Heart left ventricle (tissue), 16 donors: ENCODE measurements at regions not wholly inside any gene's neighbourhood (a gene's known extent, or its start where the extent isn't known, plus 50 kb on each side); places are given as distances from the start of the nearest gene placed in this dataset.

Experiments
- ATAC-seq, 4 donors: fragments of 200-7000 bp; cut with Tn5 transposase; one replicate each; pipeline ENCODE4 v1.9.1; 2020 to 2022; ENCODE audit warnings: moderate library complexity in 4 of 4, mild to moderate bottlenecking in 3 of 4, moderate number of reproducible peaks in 1 of 4
- DNase-seq, 5 donors: peaks; one replicate each; pipeline ENCODE4 v3.0.0-alpha.2; 2020
- H3K27ac ChIP-seq, 12 donors: fragments of 200-600 bp; sonication (generic) in 4 of 12; one replicate each; pipeline versions ENCODE4 v1.5.0 to v1.8.0; 2016 to 2022; ENCODE audit warnings: mild to moderate bottlenecking in 2 of 12
- H3K27me3 ChIP-seq, 9 donors: fragments of 200-600 bp; sonication (generic) in 2 of 9; one replicate each; pipeline versions ENCODE4 v1.5.1 to v1.8.0; 2016 to 2022; ENCODE audit warnings: mild to moderate bottlenecking in 3 of 9
- H3K36me3 ChIP-seq, 9 donors: fragments of 200-600 bp; sonication (generic) in 2 of 9; one replicate each; pipeline versions ENCODE4 v1.5.0 to v1.8.0; 2018 to 2022; ENCODE audit warnings: mild to moderate bottlenecking in 2 of 9
- H3K4me1 ChIP-seq, 12 donors: fragments of 200-600 bp; sonication (generic) in 4 of 12; one replicate each; pipeline versions ENCODE4 v1.5.0 to v1.8.0; 2016 to 2022; ENCODE audit warnings: mild to moderate bottlenecking in 3 of 12
- H3K4me3 ChIP-seq, 12 donors: fragments of 200-600 bp; sonication (generic) in 4 of 12; one replicate each; pipeline versions ENCODE4 v1.5.0 to v1.8.0; 2017 to 2022; ENCODE audit warnings: mild to moderate bottlenecking in 9 of 12, moderate library complexity in 4 of 12
- H3K9me3 ChIP-seq, 12 donors: fragments of 200-600 bp; sonication (generic) in 4 of 12; one replicate each; pipeline versions ENCODE4 v1.5.0 to v1.8.0; 2016 to 2022; ENCODE audit warnings: mild to moderate bottlenecking in 1 of 12
- POLR2A ChIP-seq, 2 donors: fragments of 450-650 bp; IDR thresholded peaks; one replicate each; pipeline ENCODE4 v1.6.1; 2017; ENCODE audit warnings: antibody characterized with exemption in 2 of 2, mild to moderate bottlenecking in 2 of 2, moderate library complexity in 2 of 2
- WGBS, 4 donors: extraction: QIAGEN DNeasy Blood & Tissue Kit in 2 of 4; methylation state at CpG; one replicate each; pipeline versions ENCODE4 v1.1.5 to v1.1.7; 2013 to 2018; 5-methylcytosine and 5-hydroxymethylcytosine counted together
- intact Hi-C, 10 donors: fragments of 100-400 bp; cut with DNase I; formaldehyde crosslinking; loops; one replicate each; pipeline versions ENCODE4 v1.11.1 to v1.14.2; 2022
- TF ChIP-seq, protein P1 (sequence below), 12 donors: fragments of 200-600 bp; sonication (generic) in 4 of 12; IDR thresholded peaks; one replicate each; pipeline versions ENCODE4 v1.5.0 to v1.8.0; 2018 to 2022; ENCODE audit warnings: antibody characterized with exemption in 12 of 12, mild to moderate bottlenecking in 5 of 12
- donor health status: ischemic (EF 13 %, LVEDD 7.1; RV severe dilation, severe dysfunction).
- donor health status: healthy with polysubstance abuse.
- donor health status: DM: no; HTN: yes; CAD: no.
- donor health status: DM: no; HTN: no; CAD: no.
- donor health status: ischemic (EF 25% LVEDD 6.9; RV normal size, moderate dysfunction).
- donor health status: ischemic (EF 25% LVEDD 5.7; RV mildly dilated, moderate dysfunction).
- donor health status: healthy.
- donor health status: DM: yes; HTN: yes; CAD: no.
- donor health status: ischemic (EF 35%, LVEDD 5.7; RV mildly dilated, moderate dysfunction).
- donor health status: nonischemic (EF 11% LVEDD 7.7; RV severe dilation, severe dysfunction).
- donor health status: DM: yes; HTN: yes; CAD: no.
- donor health status: PGD.
- donor health status: ischemic (EF 29% LVEDD 5.4; RV normal size, mild dysfunction).
- donor health status: nonischemic (EF 23%, LVEDD 6.1; RV moderate dilation, normal function).

DNA sequence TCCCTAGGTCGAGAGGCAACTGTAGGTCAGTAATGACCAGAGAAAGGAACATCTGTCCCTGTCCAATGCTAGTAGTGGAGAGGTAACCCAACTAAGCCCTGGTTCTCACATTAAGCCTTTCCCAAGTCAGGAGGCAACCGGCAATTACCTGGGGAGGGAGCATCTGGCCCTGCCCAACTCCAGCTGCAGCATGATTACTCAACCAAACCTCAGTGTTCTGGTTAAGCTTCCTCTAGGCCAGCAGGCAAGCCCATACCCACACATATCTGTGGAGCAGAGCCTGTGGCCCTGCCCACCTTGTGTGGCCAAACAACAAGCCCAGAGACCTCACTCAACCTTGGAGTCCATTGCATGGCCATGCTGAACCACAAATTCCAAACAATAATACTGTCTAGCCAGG lies 220.8 kb upstream of the SLC24A2 start:
- no peak for ATAC-seq
- TF ChIP-seq, protein P1, sequence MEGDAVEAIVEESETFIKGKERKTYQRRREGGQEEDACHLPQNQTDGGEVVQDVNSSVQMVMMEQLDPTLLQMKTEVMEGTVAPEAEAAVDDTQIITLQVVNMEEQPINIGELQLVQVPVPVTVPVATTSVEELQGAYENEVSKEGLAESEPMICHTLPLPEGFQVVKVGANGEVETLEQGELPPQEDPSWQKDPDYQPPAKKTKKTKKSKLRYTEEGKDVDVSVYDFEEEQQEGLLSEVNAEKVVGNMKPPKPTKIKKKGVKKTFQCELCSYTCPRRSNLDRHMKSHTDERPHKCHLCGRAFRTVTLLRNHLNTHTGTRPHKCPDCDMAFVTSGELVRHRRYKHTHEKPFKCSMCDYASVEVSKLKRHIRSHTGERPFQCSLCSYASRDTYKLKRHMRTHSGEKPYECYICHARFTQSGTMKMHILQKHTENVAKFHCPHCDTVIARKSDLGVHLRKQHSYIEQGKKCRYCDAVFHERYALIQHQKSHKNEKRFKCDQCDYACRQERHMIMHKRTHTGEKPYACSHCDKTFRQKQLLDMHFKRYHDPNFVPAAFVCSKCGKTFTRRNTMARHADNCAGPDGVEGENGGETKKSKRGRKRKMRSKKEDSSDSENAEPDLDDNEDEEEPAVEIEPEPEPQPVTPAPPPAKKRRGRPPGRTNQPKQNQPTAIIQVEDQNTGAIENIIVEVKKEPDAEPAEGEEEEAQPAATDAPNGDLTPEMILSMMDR (IDR thresholded peaks at IDR 0.05) = no peak
- no peak for TF ChIP-seq POLR2A (IDR thresholded peaks at IDR 0.05)
- 75 to 94% (median 90%) methylated on average over 2 of the region's 2 CpGs for WGBS, 4 donors
- Histone ChIP-seq H3K4me1 (no peaks in the 10 kb centered on the region), H3K9me3 (peaks cover 0 to 17% (median 0%) of the 10 kb centered on the region in 12 donors), H3K27me3 (no peaks in the 10 kb centered on the region), H3K27ac (no peak overlapping the region), H3K4me3 (no peak overlapping the region), H3K36me3 (no peaks in the 10 kb centered on the region)
- DNase-seq = no peak
- intact Hi-C loops = loop anchor here in 1 of 10 donors (10.0 kb wide), 1 partner anchor 195 kb away; no protein-coding TSS in a partner anchor

DNA sequence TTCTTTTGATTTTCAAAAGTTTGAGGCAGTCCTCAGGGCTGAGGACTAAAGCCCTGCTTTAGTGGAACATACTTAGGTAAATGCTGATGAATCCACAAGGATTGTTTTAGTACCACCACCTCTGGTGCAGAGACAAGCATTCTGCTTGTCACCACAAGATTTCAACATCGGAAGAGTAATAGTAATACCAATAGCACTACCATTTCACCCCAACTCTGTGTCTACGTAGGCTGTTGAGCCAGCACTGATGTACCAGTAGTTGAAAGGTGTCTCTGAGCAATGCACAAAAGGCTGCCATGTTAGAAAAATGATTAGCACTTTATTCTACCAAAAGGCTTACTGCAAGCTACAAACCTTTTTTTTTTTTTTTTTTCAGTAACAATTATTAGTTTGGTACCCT lies 213.2 kb upstream of the SLC24A2 start:
- Histone ChIP-seq H3K27ac (no peak overlapping the region), H3K27me3 (no peaks in the 10 kb centered on the region), H3K4me3 (no peak overlapping the region), H3K9me3 (peaks cover 0 to 6% (median 0%) of the 10 kb centered on the region in 12 donors), H3K36me3 (no peaks in the 10 kb centered on the region), H3K4me1 (peaks cover 0 to 11% (median 0%) of the 10 kb centered on the region in 12 donors)
- WGBS, 4 donors = 93 to 96% (median 96%) methylated on average over 2 of the region's 2 CpGs
- DNase-seq = no peak
- intact Hi-C loops = loop anchor here in 1 of 10 donors (10.0 kb wide), 1 partner anchor 203 kb away; no protein-coding TSS in a partner anchor
- TF ChIP-seq, protein P1 (IDR thresholded peaks at IDR 0.05) = no peak
- no peak for TF ChIP-seq POLR2A (IDR thresholded peaks at IDR 0.05)
- no peak for ATAC-seq

DNA sequence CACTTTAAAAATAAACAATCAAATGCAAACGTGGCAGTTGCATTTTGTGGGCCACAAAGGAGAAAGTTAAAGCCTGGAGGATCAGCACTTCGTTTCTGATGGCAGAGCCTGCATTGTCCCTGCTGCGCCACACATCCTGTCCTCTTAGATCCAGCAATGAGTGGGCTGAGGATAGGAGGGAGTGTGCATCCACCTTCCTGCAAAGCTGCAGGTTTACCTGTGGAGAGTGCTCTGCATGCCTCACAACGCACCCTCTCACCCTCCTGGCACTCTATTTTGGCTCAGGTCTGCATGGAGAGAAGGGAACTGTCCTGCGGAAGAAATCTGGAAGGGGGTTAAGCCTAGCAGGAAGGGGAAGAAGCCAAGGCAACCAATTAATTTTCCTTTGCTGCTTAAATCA lies 212.2 kb upstream of the SLC24A2 start:
- DNase-seq (no peak), ATAC-seq (no peak)
- Histone ChIP-seq H3K4me3 (no peak overlapping the region), H3K27ac (no peak overlapping the region), H3K27me3 (no peaks in the 10 kb centered on the region), H3K9me3 (peaks cover 0 to 6% (median 0%) of the 10 kb centered on the region in 12 donors), H3K4me1 (peaks cover 0 to 11% (median 0%) of the 10 kb centered on the region in 12 donors), H3K36me3 (no peaks in the 10 kb centered on the region)
- no peak for TF ChIP-seq POLR2A (IDR thresholded peaks at IDR 0.05)
- TF ChIP-seq, protein P1 (IDR thresholded peaks at IDR 0.05) = no peak
- 62 to 69% (median 66%) methylated on average over 5 of the region's 5 CpGs for WGBS, 4 donors
- intact Hi-C loops = loop anchor here in 1 of 10 donors (10.0 kb wide), 1 partner anchor 204 kb away; no protein-coding TSS in a partner anchor

DNA sequence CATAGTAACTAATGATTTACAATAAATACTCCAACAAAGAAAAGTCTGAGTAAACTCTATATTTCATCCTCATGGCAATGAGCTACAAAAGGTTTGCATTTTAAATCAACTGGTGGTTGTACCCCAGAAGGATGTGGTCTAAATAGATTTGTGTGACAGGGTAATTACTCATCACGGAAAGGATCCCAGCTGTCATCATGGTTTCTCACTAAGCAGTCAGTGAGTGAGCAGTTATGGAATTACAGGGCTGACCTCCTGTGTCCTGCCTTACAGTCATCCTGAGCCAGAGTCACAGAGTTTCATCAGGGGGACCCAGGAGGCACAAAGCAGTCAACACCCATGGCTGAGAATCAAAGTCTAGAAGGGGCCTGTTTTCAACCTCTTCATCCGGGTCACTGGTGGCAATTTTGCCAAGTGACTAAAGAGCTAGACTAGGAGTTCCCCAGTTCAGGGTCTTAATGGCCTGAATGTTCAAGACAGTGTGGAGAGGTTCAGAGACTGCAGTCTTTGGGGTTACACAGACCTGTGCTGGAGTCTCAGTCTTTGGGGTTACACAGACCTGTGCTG lies 210.7 kb upstream of the SLC24A2 start:
- peaks cover 0 to 11% (median 0%) of the 10 kb centered on the region in 12 donors for H3K4me1 ChIP-seq
- ATAC-seq = peak in 1 of 4 donors; percentile 52
- no peak overlapping the region for H3K27ac ChIP-seq
- H3K9me3 ChIP-seq = peaks cover 0 to 6% (median 0%) of the 10 kb centered on the region in 12 donors
- no peak for DNase-seq
- WGBS, 4 donors = 67 to 75% (median 73%) methylated on average over 1 to 2 of the region's 2 CpGs
- no peaks in the 10 kb centered on the region for H3K36me3 ChIP-seq
- H3K27me3 ChIP-seq = no peaks in the 10 kb centered on the region
- H3K4me3 ChIP-seq = no peak overlapping the region
- TF ChIP-seq, protein P1 (IDR thresholded peaks at IDR 0.05) = no peak
- TF ChIP-seq POLR2A (IDR thresholded peaks at IDR 0.05) = no peak
- intact Hi-C loops = loop anchor here in 1 of 10 donors (10.0 kb wide), 1 partner anchor 205 kb away; no protein-coding TSS in a partner anchor
